ENCODE measurements at regions not wholly inside any gene's neighbourhood (a gene's known extent, or its start where the extent isn't known, plus 50 kb on each side); places are given as distances from the start of the nearest gene placed in this dataset.

DNA sequence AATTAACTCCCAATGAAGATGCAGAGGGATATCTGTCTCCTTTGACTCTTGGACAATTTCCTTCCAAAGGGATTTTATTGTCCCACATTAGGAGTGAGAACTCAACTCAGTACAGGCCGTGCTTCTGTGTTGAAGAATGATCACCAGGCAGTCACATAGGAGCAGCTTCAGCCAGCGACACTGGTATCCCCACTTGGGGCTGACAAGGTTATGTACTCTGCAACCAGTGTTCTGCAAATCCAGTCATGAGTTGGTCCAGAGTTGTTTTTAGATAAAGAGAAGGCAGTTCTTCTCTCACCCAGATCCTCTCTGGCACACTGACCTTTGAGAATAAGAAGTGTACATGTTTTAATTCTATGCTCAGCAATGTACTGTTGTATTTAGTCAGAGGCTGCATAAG is 415.8 kb downstream of the SETD4 start:
- Histone ChIP-seq H3K4me3 (no peak overlapping the region), H3K9me3 (no peaks in the 10 kb centered on the region), H3K27me3 (no peaks in the 10 kb centered on the region), H3K4me1 (no peaks in the 10 kb centered on the region), H3K27ac (no peak overlapping the region), H3K36me3 (no peaks in the 10 kb centered on the region)
- 91% methylated on average over 2 of the region's 2 CpGs for WGBS
- DNase-seq (ENCODE audit: low spot score in 2 of 2), result no peak
- no peak for TF ChIP-seq POLR2AphosphoS5 (IDR thresholded peaks at IDR 0.05)
- TF ChIP-seq POLR2A (IDR thresholded peaks at IDR 0.05), result no peak
- no peak for TF ChIP-seq EP300 (IDR thresholded peaks at IDR 0.05)
- TF ChIP-seq, protein P1, sequence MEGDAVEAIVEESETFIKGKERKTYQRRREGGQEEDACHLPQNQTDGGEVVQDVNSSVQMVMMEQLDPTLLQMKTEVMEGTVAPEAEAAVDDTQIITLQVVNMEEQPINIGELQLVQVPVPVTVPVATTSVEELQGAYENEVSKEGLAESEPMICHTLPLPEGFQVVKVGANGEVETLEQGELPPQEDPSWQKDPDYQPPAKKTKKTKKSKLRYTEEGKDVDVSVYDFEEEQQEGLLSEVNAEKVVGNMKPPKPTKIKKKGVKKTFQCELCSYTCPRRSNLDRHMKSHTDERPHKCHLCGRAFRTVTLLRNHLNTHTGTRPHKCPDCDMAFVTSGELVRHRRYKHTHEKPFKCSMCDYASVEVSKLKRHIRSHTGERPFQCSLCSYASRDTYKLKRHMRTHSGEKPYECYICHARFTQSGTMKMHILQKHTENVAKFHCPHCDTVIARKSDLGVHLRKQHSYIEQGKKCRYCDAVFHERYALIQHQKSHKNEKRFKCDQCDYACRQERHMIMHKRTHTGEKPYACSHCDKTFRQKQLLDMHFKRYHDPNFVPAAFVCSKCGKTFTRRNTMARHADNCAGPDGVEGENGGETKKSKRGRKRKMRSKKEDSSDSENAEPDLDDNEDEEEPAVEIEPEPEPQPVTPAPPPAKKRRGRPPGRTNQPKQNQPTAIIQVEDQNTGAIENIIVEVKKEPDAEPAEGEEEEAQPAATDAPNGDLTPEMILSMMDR (IDR thresholded peaks at IDR 0.05), result no peak

DNA sequence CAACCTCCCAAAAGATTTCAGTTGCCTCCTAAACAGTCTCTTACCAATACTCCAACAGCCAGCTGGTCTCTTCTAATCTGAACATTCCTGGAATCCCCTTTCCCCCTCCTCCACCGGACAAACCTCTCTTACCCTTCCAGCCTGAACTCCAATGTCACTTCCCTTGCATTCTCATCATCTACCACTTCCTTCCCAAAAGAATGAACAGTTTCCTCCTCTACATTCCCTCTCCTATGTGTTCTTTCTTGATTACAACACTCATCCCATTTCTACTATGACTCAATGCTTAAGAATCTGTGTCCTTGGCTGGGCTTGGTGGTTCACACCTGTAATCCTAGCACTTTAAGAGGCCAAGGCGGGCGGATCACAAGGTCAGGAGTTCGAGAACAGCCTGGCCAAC is 417.1 kb downstream of the SETD4 start:
- Histone ChIP-seq H3K9me3 (no peaks in the 10 kb centered on the region), H3K27me3 (no peaks in the 10 kb centered on the region), H3K4me3 (no peak overlapping the region), H3K27ac (no peak overlapping the region), H3K4me1 (no peaks in the 10 kb centered on the region), H3K36me3 (no peaks in the 10 kb centered on the region)
- 75% methylated on average over 4 of the region's 4 CpGs for WGBS
- no peak for DNase-seq (ENCODE audit: low spot score in 2 of 2)
- no peak for TF ChIP-seq POLR2A (IDR thresholded peaks at IDR 0.05)
- no peak for TF ChIP-seq EP300 (IDR thresholded peaks at IDR 0.05)
- TF ChIP-seq, protein P1 (IDR thresholded peaks at IDR 0.05), result no peak
- no peak for TF ChIP-seq POLR2AphosphoS5 (IDR thresholded peaks at IDR 0.05)

DNA sequence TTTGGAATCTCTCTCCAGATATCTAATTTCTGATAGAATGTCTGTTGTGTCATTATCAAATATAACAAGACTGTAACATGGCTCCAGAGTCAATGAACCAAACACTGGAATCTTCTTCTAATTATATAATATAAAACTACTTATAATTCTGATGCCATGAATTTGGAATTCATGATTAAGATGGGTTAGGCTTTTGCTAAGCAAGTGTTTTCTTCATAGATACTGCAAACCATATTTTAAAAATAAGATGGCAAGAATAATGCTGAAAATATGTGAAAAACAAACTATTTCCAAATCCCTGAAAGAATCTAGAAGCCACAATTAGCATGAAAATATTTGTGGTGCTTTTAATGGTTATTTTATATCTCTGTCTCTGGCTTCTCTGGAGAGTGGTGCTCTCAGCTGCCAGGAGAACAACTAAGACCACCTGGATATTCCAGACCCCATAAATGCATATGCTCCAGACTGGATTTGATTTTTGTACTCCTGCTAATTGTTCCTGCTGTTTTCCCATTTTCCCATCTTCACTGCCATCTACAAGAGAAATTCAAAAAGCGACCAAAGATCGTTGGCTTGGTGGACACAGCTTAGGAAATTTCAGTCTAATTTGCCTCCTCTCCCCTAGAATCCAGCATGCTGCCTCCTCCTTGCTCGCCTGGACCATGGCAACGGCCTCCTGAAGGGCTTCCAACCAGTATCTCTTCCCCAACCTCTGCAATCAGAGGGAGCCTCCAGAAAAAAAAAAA is 418.9 kb downstream of the SETD4 start:
- Histone ChIP-seq H3K27me3 (no peaks in the 10 kb centered on the region), H3K9me3 (no peaks in the 10 kb centered on the region), H3K27ac (peak overlapping the region; percentile 26), H3K4me1 (no peaks in the 10 kb centered on the region), H3K4me3 (no peak overlapping the region), H3K36me3 (no peaks in the 10 kb centered on the region)
- DNase-seq (ENCODE audit: low spot score in 2 of 2), result no peak
- no peak for TF ChIP-seq POLR2A (IDR thresholded peaks at IDR 0.05)
- TF ChIP-seq, protein P1 (IDR thresholded peaks at IDR 0.05), result no peak
- no peak for TF ChIP-seq EP300 (IDR thresholded peaks at IDR 0.05)
- WGBS, result 74% methylated on average over 4 of the region's 4 CpGs

DNA sequence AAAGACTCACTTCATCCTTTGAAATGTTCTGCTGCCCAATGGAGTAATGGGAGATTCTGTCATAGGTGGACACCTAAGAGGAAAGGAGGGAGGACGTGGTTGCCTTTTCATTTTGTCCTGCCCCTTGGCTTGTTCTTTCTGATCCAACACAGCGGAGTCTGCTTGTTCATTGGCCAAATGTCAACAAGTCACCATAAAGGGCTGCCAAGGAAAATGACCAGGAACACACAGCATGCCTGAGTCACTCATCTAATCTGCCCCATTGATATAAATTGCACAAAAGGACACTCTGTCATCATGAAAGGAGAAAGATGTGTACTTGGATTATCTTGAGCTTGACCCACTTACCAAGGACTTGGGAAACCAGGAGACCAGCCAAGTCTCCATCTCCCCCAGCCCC is 422.9 kb downstream of the SETD4 start:
- Histone ChIP-seq H3K4me3 (no peak overlapping the region), H3K9me3 (no peaks in the 10 kb centered on the region), H3K27ac (no peak overlapping the region), H3K4me1 (no peaks in the 10 kb centered on the region), H3K27me3 (no peaks in the 10 kb centered on the region), H3K36me3 (no peaks in the 10 kb centered on the region)
- 63% methylated on average over 2 of the region's 2 CpGs for WGBS
- no peak for DNase-seq (ENCODE audit: low spot score in 2 of 2)
- TF ChIP-seq, protein P1 (IDR thresholded peaks at IDR 0.05), result no peak
- TF ChIP-seq POLR2AphosphoS5 (IDR thresholded peaks at IDR 0.05), result peak in 1 of 3 donors; percentile 47

DNA sequence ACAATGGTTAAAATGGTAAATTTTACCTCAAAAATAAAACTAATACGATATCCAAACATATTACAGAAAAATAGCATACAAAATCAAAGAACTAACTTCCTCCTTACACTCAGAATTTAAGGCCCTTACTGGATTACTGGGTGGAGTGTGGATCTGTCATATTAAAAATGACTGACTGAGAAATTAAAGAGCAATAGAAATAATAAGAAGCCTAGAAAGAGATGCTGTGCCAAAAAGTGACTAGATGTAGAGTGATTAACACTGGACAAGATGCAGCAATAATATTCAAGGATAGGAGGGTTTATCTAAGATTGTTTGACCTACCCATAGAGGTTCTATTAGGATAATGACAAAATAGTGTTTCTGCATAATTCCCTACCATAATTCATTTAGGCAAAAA is 424.3 kb downstream of the SETD4 start:
- Histone ChIP-seq H3K27me3 (no peaks in the 10 kb centered on the region), H3K36me3 (no peaks in the 10 kb centered on the region), H3K4me1 (no peaks in the 10 kb centered on the region), H3K27ac (peak overlapping the region; percentile 55), H3K4me3 (no peak overlapping the region), H3K9me3 (no peaks in the 10 kb centered on the region)
- TF ChIP-seq POLR2AphosphoS5 (IDR thresholded peaks at IDR 0.05) (no peak), EP300 (IDR thresholded peaks at IDR 0.05) (no peak), POLR2A (IDR thresholded peaks at IDR 0.05) (no peak)
- TF ChIP-seq, protein P1 (IDR thresholded peaks at IDR 0.05), result no peak
- DNase-seq (ENCODE audit: low spot score in 2 of 2), result no peak
- 81% methylated on average over 1 of the region's 1 CpG for WGBS

Measured in suprapubic skin (tissue), 4 donors.